Transverse colon (tissue), 4 donors: ENCODE measurements at regions not wholly inside any gene's neighbourhood (a gene's known extent, or its start where the extent isn't known, plus 50 kb on each side); places are given as distances from the start of the nearest gene placed in this dataset.
"Not testable (repeated sequence)": the region's sequence is repeated elsewhere in the genome, so short reads cannot be mapped to it uniquely, and the experiment has no call there.

Experiments used
- DNase-seq: peaks from one replicate; pipeline ENCODE4 v3.0.0-alpha.2; 2019
- H3K27ac ChIP-seq, 4 donors: fragments of 200-600 bp; sonication (generic); 2 replicates each; pipeline ENCODE4 v1.5.1; 2016 to 2018; ENCODE audit warnings: inconsistent platforms in 4 of 4
- H3K27me3 ChIP-seq: fragments of 200-600 bp; sonication (generic); 2 replicates; pipeline ENCODE4 v1.5.1; 2017; ENCODE audit warnings: inconsistent platforms
- H3K36me3 ChIP-seq, 4 donors: fragments of 200-600 bp; sonication (generic); 2 replicates each; pipeline ENCODE4 v1.5.1; 2017 to 2019; ENCODE audit warnings: inconsistent platforms in 4 of 4
- H3K4me1 ChIP-seq, 4 donors: fragments of 200-600 bp; sonication (generic); 2 replicates each; pipeline ENCODE4 v1.5.1; 2017 to 2020; ENCODE audit warnings: inconsistent platforms in 4 of 4
- H3K4me3 ChIP-seq, 4 donors: fragments of 200-600 bp; sonication (generic); 1 replicate in 1 of 4; 2 replicates in 3 of 4; pipeline versions ENCODE4 v1.5.1 to v1.6.1; 2017 to 2019; ENCODE audit warnings: inconsistent platforms in 4 of 4
- H3K9me3 ChIP-seq, 2 donors: fragments of 200-600 bp; sonication (generic); 2 replicates each; pipeline ENCODE4 v1.5.1; 2017 to 2019; ENCODE audit warnings: inconsistent platforms in 2 of 2
- CTCF ChIP-seq, 5 experiments: fragments of 200-600 bp in 3 of 5; fragments of 450-650 bp in 2 of 5; sonication (generic) in 3 of 5; IDR thresholded peaks; 1 replicate in 2 of 5; 2 replicates in 3 of 5; pipeline ENCODE4 v1.5.1; 2016 to 2017; ENCODE audit warnings: antibody characterized with exemption in 5 of 5, inconsistent platforms in 3 of 5, mild to moderate bottlenecking in 2 of 5, moderate library complexity in 1 of 5
- EP300 ChIP-seq: sonication (generic); formaldehyde crosslinking; IDR thresholded peaks from one replicate; pipeline ENCODE4 v1.6.1; 2017; ENCODE audit warnings: antibody characterized with exemption, low read depth
- POLR2A ChIP-seq: fragments of 450-650 bp; IDR thresholded peaks from one replicate; pipeline ENCODE4 v1.6.1; 2016; ENCODE audit warnings: antibody characterized with exemption, mild to moderate bottlenecking, moderate library complexity
- POLR2AphosphoS5 ChIP-seq, 3 donors: sonication (generic); formaldehyde crosslinking; IDR thresholded peaks; one replicate each; pipeline ENCODE4 v1.6.1; 2016; ENCODE audit warnings: antibody characterized with exemption in 3 of 3
- whole genome bisulfite sequencing, 2 donors: methylation state at CpG; one replicate each; pipeline ENCODE4 v1.1.5; 2018; ENCODE audit warnings: low coverage in 1 of 2; 5-methylcytosine and 5-hydroxymethylcytosine counted together
- in situ Hi-C, 4 donors: fragments of 200-750 bp; cut with MboI; loops; one replicate each; pipeline versions ENCODE4 v1.15.0 to v1.15.1; 2017; ENCODE audit warnings: low sequenced_read_pairs in 3 of 4, low pct_ligation_motif_present in 1 of 4, low pct_unique_long_range_greater_than_20kb in 1 of 4
- intact Hi-C: fragments of 100-400 bp; cut with DNase I; formaldehyde crosslinking; loops from one replicate; pipeline ENCODE4 v1.15.1; 2023; ENCODE audit warnings: low total_unique reads

GRCh38 chr1:242811092-242811840, 286.8 kb upstream of the PLD5 start:
- Histone ChIP-seq H3K9me3 (no peaks in the 10 kb centered on the region), H3K4me1 (no peaks in the 10 kb centered on the region), H3K36me3 (no peaks in the 10 kb centered on the region), H3K4me3 (no peak overlapping the region), H3K27ac (no peak overlapping the region), H3K27me3 (no peaks in the 10 kb centered on the region)
- in situ Hi-C loops, result no loop called here
- no peak for DNase-seq
- intact Hi-C loops, result no loop called here
- TF ChIP-seq CTCF (IDR thresholded peaks at IDR 0.05) (no peak), EP300 (no peak), POLR2AphosphoS5 (IDR thresholded peaks at IDR 0.05) (no peak), POLR2A (no peak)
- WGBS, 2 donors, result 29 to 55% methylated on average over 2 to 5 of the region's 5 CpGs

GRCh38 chr1:242806324-242806723, 281.8 kb upstream of the PLD5 start:
- Histone ChIP-seq H3K9me3 (no peaks in the 10 kb centered on the region), H3K27ac (no peak overlapping the region), H3K27me3 (no peaks in the 10 kb centered on the region), H3K36me3 (no peaks in the 10 kb centered on the region), H3K4me1 (no peaks in the 10 kb centered on the region), H3K4me3 (no peak overlapping the region)
- in situ Hi-C loops, result no loop called here
- DNase-seq, result no peak
- WGBS, 2 donors, result 50 to 54% methylated on average over 1 to 2 of the region's 2 CpGs
- intact Hi-C loops, result no loop called here
- TF ChIP-seq POLR2AphosphoS5 (IDR thresholded peaks at IDR 0.05) (no peak), CTCF (IDR thresholded peaks at IDR 0.05) (no peak)

GRCh38 chr1:242805360-242805759, 280.9 kb upstream of the PLD5 start:
- in situ Hi-C loops, DNase-seq, intact Hi-C loops, H3K4me1 ChIP-seq, H3K4me3 ChIP-seq, H3K9me3 ChIP-seq, H3K27me3 ChIP-seq, H3K27ac ChIP-seq, H3K36me3 ChIP-seq: not testable (repeated sequence)
- WGBS, 2 donors, result 52 to 83% methylated on average over 1 of the region's 1 CpG

GRCh38 chr1:242802973-242803372, 278.5 kb upstream of the PLD5 start:
- H3K4me1 ChIP-seq, result no peaks in the 10 kb centered on the region
- H3K4me3 ChIP-seq, result no peak overlapping the region
- H3K27ac ChIP-seq, result no peak overlapping the region
- intact Hi-C loops (no loop called here), in situ Hi-C loops (no loop called here)
- no peak for DNase-seq
- TF ChIP-seq POLR2A (no peak), POLR2AphosphoS5 (IDR thresholded peaks at IDR 0.05) (no peak), CTCF (IDR thresholded peaks at IDR 0.05) (no peak), EP300 (no peak)
- no peaks in the 10 kb centered on the region for H3K27me3 ChIP-seq
- 82 to 86% methylated on average over 5 of the region's 5 CpGs for WGBS, 2 donors
- H3K36me3 ChIP-seq, result no peaks in the 10 kb centered on the region
- H3K9me3 ChIP-seq, result no peaks in the 10 kb centered on the region

- no peak overlapping the region for H3K4me3 ChIP-seq
- H3K4me1 ChIP-seq, result no peaks in the 10 kb centered on the region
- 23% methylated on average over 2 of the region's 2 CpGs; no CpG with 5 or more reads in 1 of the 2 donors for WGBS, 2 donors
- in situ Hi-C loops (no loop called here), intact Hi-C loops (no loop called here)
- no peaks in the 10 kb centered on the region for H3K27me3 ChIP-seq
- no peaks in the 10 kb centered on the region for H3K9me3 ChIP-seq
- DNase-seq, result no peak
- H3K27ac ChIP-seq, result no peak overlapping the region
- no peaks in the 10 kb centered on the region for H3K36me3 ChIP-seq
- TF ChIP-seq POLR2AphosphoS5 (IDR thresholded peaks at IDR 0.05) (no peak), EP300 (no peak), CTCF (IDR thresholded peaks at IDR 0.05) (no peak), POLR2A (no peak)
Observed at GRCh38 chr1:242800521-242800920, 276.0 kb upstream of the PLD5 start.
